GM19351 (cell line): ENCODE measurements at regions not wholly inside any gene's neighbourhood (a gene's known extent, or its start where the extent isn't known, plus 50 kb on each side); places are given as distances from the start of the nearest gene placed in this dataset.
A peak's percentile ranks its signal among the peaks of the same experiment; 100 is the strongest.
"Not testable (repeated sequence)": the region's sequence is repeated elsewhere in the genome, so short reads cannot be mapped to it uniquely, and the experiment has no call there.

Source experiments
- ATAC-seq: cut with Tn5 transposase; IDR thresholded peaks from one replicate; pipeline ENCODE4 v1.9.1; 2021; ENCODE audit warnings: mild to moderate bottlenecking, moderate library complexity; ENCODE audit not compliant: unreplicated experiment

DNA sequence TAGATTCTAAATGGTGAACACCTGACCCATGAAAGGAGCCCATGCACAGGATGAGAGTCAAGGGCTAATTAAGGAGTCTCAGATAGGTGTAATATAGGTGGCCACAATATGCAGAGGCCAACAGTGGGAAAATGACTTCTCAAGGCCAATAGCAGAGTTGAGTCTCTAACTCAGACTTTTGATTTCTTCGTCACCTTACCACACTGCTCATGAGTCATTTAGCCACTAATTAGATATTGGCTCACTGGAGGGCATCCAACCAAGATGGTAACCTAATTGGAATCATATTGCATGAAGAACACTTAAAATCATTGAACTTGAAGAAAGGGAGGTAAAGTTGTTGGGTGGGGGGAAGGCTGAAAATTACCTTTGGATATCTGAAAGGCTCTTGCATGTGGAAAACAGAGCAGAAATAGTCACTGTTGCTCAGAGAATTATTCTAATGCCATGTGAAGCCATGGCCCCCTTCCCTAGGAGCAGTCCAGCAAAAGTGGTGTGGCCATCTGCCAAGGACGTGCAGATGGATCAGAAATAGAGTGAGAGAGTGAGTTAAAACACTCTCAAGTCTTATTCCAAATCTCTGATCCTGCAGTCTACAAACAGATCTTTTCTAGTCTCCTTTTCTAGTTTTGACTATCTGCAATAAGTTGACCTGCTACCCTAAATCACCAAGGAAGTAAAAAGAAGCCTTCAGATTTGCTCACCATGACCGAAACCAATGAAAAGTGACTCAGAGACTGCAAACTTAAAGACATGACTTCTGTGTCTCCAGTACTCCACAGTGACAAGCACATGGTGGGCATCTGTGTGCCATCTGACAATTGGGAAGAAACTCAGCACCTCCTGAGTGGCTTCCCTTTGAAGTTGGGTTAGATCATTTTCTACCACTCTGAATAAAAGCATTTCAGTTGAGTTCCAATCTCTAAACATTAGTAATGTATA is 93.9 kb upstream of the C1QTNF7 start:
- ATAC-seq = no peak

GRCh38 chr4:15336410-15337167 is 91.2 kb upstream of the C1QTNF7 start:
- ATAC-seq = no peak

GRCh38 chr4:15337168-15337657 is 90.6 kb upstream of the C1QTNF7 start:
- ATAC-seq = not testable (repeated sequence)

DNA sequence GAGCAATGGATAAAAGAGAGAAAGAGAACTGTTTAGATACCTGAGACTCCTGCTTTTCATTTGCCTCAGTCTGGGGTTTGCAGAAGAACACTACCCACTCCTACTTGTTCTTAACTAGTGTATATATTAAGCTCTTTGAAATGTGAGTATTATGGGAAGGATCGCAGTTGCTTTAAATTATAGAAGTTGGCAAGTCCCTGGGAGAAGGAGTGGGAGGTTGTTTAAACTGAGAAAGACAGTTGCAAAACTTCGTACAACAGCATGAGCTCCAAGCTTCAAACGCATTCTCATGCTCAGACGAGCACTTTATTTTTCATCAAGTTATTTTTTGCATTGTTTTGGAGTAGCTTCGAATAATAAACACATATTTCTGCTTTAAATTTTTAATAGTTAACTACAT is 88.1 kb upstream of the C1QTNF7 start:
- ATAC-seq = no peak

DNA sequence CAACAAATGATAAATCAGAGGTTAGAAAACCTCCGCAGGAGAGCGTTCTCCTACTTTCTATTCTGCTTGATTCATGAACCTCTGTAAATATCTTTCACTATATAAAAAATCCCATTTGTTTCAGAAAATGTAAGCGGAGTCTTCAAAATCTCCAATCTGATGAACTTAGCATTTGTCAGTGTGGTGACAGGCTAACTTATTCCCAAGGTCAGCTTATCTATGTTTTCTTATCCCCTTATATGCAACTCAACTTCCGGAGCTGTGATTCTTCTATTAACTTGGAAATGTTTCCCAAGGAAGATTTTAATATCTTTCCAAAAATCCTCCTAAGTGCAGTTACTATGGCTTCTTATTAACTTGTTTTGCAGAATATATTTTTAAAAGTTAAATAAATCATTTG is 87.5 kb upstream of the C1QTNF7 start:
- no peak for ATAC-seq

GRCh38 chr4:15340902-15341732 is 86.7 kb upstream of the C1QTNF7 start:
- no peak for ATAC-seq

- ATAC-seq = no peak
Observed at GRCh38 chr4:15341733-15342300, 86.0 kb upstream of the C1QTNF7 start.

- ATAC-seq = no peak
Observed at GRCh38 chr4:15343000-15343399, 84.8 kb upstream of the C1QTNF7 start.

GRCh38 chr4:15343581-15343980 is 84.3 kb upstream of the C1QTNF7 start:
- ATAC-seq = no peak

- no peak for ATAC-seq
Observed at GRCh38 chr4:15344041-15344440, 83.8 kb upstream of the C1QTNF7 start.

DNA sequence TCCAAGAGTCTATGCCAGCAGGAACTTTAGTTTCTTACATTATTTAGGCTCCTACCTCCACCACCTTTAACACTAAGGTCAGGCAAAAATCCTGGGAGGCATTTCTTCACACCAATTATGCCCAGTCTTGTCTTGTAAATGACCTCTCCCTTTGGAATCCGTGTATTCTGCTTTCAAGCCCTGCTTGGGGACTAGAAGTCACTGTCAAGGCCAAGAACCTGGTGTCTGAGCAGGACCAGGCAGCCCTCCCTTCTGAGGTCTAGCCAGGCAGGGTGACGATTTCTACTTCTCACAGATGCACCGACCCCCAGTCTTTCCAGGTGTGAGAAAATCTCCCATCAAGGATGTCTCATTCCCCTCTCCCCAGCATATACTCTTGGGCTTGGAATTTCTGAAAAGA is 82.7 kb upstream of the C1QTNF7 start:
- no peak for ATAC-seq

DNA sequence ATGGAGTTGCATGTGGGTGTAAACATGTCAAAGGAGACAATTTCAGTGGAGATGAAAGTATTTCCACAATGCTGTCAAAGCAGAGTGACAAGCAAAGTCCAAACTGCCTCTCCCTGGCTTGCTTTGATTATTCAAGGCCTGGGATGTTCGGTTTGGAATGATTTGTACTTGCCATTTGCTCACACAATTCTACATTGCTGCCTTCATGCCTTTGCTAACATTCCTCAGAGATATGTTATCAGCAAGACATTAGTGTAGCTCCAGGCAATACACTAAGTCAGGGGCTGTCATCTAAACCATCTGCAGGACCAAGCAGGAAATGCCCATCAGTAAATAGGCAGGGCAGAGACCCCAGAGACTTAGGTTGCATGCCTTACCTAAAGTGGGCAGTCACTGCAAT is 79.6 kb upstream of the C1QTNF7 start:
- no peak for ATAC-seq

GRCh38 chr4:15348695-15349094 is 79.1 kb upstream of the C1QTNF7 start:
- ATAC-seq = no peak

GRCh38 chr4:15349531-15349935 is 78.3 kb upstream of the C1QTNF7 start:
- ATAC-seq = peak; percentile 69

GRCh38 chr4:15349965-15350364 is 77.9 kb upstream of the C1QTNF7 start:
- no peak for ATAC-seq

GRCh38 chr4:15352524-15352923 is 75.3 kb upstream of the C1QTNF7 start:
- ATAC-seq = no peak

DNA sequence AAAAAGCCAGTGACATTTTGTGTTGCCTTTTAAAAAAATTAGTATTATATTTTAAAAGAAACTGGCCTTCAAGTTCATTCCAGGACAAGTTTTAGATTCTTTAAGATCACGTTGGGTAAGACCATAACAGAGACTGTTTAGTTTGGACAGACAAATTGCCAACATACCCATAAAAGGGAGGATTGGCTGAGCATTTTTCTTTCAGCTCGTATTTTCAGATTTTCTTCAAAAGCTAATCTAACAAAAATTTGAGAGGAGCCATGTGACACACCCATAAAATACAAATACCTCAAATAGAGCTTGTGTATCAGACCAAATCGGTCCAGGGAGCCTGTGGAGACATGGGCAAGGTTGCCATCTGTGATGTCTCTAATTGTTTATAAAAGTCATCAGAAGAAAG is 74.6 kb upstream of the C1QTNF7 start:
- no peak for ATAC-seq

DNA sequence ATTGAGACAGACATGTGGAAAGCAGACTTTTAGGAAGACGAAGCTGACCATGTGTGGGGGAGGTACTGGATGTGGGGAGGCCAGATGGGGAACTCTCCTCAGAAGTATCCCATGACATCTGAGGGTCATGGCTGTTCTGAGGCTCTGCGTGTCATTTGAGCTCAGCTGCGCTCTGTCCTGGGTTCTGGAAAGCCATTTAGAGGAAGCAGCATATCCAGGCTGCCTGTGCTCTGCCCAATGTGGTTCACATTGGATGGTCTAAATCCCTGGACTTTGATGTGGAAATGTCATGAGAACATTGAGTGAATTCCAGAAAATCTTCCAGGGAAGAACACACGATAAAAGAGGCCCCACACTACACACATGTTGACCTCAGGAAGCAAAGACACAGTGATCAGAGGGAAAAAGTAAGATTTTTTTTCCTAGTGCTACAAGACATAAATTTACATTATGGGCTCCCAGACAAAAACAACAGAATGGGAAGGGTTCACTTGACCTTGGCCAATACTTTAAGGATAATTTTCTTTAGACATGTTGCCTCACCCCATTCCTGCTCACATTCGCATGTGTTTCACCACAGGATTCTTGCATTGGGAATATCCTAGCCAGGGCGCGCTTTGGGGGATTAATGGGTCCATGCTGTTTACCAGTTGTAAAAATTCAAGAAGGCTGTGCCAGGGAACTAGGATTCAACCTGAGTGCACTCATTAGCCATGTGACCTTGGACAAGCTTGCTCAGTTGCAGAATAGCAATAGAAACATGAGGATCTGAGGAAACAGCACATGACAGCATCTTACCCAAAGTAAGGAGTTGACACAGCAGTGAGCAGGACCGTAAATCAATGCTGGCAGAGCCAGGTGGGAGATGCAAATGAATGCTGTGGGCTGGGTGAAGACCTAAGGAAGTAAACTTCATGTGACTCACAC is 73.2 kb upstream of the C1QTNF7 start:
- ATAC-seq = no peak

DNA sequence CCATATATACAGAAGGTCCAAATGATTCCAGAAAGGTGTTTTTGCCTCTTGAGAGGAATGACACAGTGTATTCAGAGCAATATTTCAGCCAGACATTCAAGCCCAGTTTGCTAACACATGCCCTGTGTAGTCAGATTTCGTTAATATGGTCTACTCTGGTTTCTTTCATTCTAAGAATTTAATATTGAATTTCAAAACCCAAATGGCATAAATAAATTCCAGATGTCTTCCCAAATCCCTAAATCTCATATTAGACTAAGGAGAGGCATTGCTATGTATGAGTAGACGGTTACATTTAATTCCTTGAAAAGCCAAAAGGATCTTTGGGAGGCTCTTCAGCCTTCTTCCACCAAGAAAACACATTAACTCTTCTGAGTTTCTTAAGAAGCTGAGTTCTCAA is 66.3 kb upstream of the C1QTNF7 start:
- no peak for ATAC-seq

GRCh38 chr4:15362541-15362940 is 65.3 kb upstream of the C1QTNF7 start:
- ATAC-seq = no peak
